Spleen (tissue), 11 donors: ENCODE measurements at regions not wholly inside any gene's neighbourhood (a gene's known extent, or its start where the extent isn't known, plus 50 kb on each side); places are given as distances from the start of the nearest gene placed in this dataset.

Experiments
- DNase-seq: peaks from one replicate; pipeline ENCODE4 v3.0.0-alpha.2; 2020
- H3K27ac ChIP-seq, 8 donors: fragments of 200-600 bp; sonication (generic) in 7 of 8; 1 replicate in 4 of 8; 2 replicates in 4 of 8; pipeline versions ENCODE4 v1.5.0 to v1.8.0; 2016 to 2021; ENCODE audit warnings: inconsistent platforms in 4 of 8, mild to moderate bottlenecking in 4 of 8, moderate library complexity in 1 of 8
- H3K27me3 ChIP-seq, 7 donors: fragments of 200-600 bp; sonication (generic) in 6 of 7; replicated peaks in 1 of 7; 1 replicate in 4 of 7; 2 replicates in 3 of 7; pipeline versions ENCODE4 v1.5.0 to v1.8.0; 2016 to 2021; ENCODE audit warnings: inconsistent platforms in 3 of 7, mild to moderate bottlenecking in 1 of 7
- H3K36me3 ChIP-seq, 6 donors: fragments of 200-600 bp; sonication (generic) in 5 of 6; 1 replicate in 4 of 6; 2 replicates in 2 of 6; pipeline versions ENCODE4 v1.5.0 to v1.8.0; 2016 to 2021; ENCODE audit warnings: inconsistent platforms in 2 of 6
- H3K4me1 ChIP-seq, 6 donors: fragments of 200-600 bp; sonication (generic) in 5 of 6; 1 replicate in 3 of 6; 2 replicates in 3 of 6; pipeline versions ENCODE4 v1.5.0 to v1.8.0; 2016 to 2021; ENCODE audit warnings: inconsistent platforms in 3 of 6
- H3K4me3 ChIP-seq, 8 donors: fragments of 200-600 bp; sonication (generic) in 7 of 8; 1 replicate in 4 of 8; 2 replicates in 4 of 8; pipeline versions ENCODE4 v1.5.0 to v1.8.0; 2016 to 2021; ENCODE audit warnings: inconsistent platforms in 4 of 8, mild to moderate bottlenecking in 4 of 8, moderate library complexity in 2 of 8
- H3K9me3 ChIP-seq, 8 donors: fragments of 200-600 bp; sonication (generic) in 7 of 8; 1 replicate in 4 of 8; 2 replicates in 4 of 8; pipeline versions ENCODE4 v1.5.0 to v1.8.0; 2016 to 2021; ENCODE audit warnings: inconsistent platforms in 4 of 8
- POLR2A ChIP-seq, 3 donors: fragments of 450-650 bp; IDR thresholded peaks; one replicate each; pipeline ENCODE4 v1.5.1; 2017; ENCODE audit warnings: antibody characterized with exemption in 3 of 3, mild to moderate bottlenecking in 1 of 3
- POLR2AphosphoS5 ChIP-seq, 3 donors: sonication (generic); formaldehyde crosslinking; IDR thresholded peaks; one replicate each; pipeline ENCODE4 v1.5.1; 2017; ENCODE audit warnings: antibody characterized with exemption in 3 of 3
- WGBS, 5 donors: extraction: QIAGEN DNeasy Blood & Tissue Kit in 3 of 5; methylation state at CpG; one replicate each; pipeline versions ENCODE4 v1.1.5 to v1.1.7; 2013 to 2018; 5-methylcytosine and 5-hydroxymethylcytosine counted together
- intact Hi-C: fragments of 100-400 bp; cut with DNase I; formaldehyde crosslinking; loops from one replicate; pipeline ENCODE4 v1.15.0; 2023; ENCODE audit warnings: low total_unique reads
- TF ChIP-seq, protein P1 (sequence below), 11 experiments: fragments of 200-600 bp in 7 of 11; fragments of 450-650 bp in 4 of 11; sonication (generic) in 4 of 11; IDR thresholded peaks in 8 of 11; conservative IDR thresholded peaks in 3 of 11; 1 replicate in 7 of 11; 2 replicates in 4 of 11; pipeline versions ENCODE4 v1.4.0 to v1.8.0; 2016 to 2021; ENCODE audit warnings: antibody characterized with exemption in 11 of 11, inconsistent platforms in 4 of 11, mild to moderate bottlenecking in 1 of 11
- donor health status: healthy with polysubstance abuse.
- donor health status: DM: no; HTN: no; CAD: no; lungs with moderate emphysema.
- donor health status: DM: no; HTN: no; CAD: no.
- donor health status: Bipolar disorder and iron deficiency.
- donor health status: healthy.
- donor health status: DM: no; HTN: no; CAD: no.
- donor health status: DM: yes; HTN: yes; CAD: no.

DNA sequence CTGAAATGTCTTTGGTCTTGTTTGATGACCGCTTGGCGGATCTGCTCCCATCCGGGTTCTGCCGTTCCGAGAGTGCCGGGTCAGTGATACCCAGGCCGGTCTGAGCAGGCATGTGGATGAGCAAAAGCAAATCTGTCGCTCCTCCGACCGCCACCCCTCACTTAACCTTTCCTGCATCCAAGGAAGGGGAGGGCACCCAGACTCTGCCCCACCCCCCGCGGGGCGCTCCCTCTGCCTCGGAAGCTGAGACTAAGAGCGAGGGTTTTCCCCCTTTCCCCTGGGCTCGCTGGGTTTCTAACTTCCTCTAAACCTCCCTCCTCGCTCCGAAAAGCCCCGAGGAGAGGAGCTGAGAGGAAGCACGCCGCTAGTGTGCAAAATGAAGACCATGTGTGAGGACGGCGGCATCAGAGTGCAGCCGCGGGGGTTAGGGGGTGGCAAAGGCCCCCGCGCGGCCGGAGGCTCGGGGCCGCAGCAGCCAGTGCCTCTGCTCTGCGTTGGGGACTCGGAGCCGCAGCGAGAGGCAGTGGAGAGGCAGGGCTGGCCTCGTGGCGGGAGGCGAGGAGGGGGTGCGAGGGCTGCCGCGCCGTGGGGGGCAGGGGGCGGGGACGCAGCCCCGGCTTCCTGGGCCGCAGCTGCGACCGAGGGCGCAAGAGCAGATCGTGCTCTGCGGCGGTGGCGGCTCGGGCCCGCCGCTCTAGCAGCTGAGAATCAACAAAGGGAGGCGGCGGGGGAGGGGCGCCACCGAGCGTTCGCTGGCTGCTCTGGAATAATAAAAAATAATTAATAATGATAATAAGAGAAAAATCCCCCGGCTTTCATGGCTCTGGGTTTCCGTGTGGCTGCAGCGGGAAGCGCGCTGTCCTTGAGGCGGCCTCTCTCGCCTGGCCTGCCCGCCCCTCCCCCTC is 55.8 kb upstream of the BCOR start:
- peaks cover 0 to 94% (median 59%) of the 10 kb centered on the region in 6 donors for H3K4me1 ChIP-seq
- peak overlapping the region in 7 of 8 donors; percentile 13 to 78 (median 71) for H3K27ac ChIP-seq
- peaks cover 0 to 97% (median 34%) of the 10 kb centered on the region in 7 donors for H3K27me3 ChIP-seq
- no peaks in the 10 kb centered on the region for H3K9me3 ChIP-seq
- 0 to 12% (median 1%) methylated on average over 22 to 68 of the region's 70 CpGs for WGBS, 5 donors
- peak; percentile 43 to 65 (median 52) for TF ChIP-seq POLR2AphosphoS5 (IDR thresholded peaks at IDR 0.05)
- TF ChIP-seq, protein P1, sequence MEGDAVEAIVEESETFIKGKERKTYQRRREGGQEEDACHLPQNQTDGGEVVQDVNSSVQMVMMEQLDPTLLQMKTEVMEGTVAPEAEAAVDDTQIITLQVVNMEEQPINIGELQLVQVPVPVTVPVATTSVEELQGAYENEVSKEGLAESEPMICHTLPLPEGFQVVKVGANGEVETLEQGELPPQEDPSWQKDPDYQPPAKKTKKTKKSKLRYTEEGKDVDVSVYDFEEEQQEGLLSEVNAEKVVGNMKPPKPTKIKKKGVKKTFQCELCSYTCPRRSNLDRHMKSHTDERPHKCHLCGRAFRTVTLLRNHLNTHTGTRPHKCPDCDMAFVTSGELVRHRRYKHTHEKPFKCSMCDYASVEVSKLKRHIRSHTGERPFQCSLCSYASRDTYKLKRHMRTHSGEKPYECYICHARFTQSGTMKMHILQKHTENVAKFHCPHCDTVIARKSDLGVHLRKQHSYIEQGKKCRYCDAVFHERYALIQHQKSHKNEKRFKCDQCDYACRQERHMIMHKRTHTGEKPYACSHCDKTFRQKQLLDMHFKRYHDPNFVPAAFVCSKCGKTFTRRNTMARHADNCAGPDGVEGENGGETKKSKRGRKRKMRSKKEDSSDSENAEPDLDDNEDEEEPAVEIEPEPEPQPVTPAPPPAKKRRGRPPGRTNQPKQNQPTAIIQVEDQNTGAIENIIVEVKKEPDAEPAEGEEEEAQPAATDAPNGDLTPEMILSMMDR (IDR thresholded peaks at IDR 0.05 in 8 of 11, conservative IDR thresholded peaks at IDR 0.05 in 3 of 11) = peak in 1 of 11 experiments; percentile 14
- TF ChIP-seq POLR2A (IDR thresholded peaks at IDR 0.05) = no peak
- no peaks in the 10 kb centered on the region for H3K36me3 ChIP-seq
- DNase-seq = peak; percentile 88
- peak overlapping the region; percentile 0 to 71 (median 42) for H3K4me3 ChIP-seq
- intact Hi-C loops = loop anchor here (10.0 kb wide), 2 partner anchors 49 to 139 kb away; no protein-coding TSS in a partner anchor

DNA sequence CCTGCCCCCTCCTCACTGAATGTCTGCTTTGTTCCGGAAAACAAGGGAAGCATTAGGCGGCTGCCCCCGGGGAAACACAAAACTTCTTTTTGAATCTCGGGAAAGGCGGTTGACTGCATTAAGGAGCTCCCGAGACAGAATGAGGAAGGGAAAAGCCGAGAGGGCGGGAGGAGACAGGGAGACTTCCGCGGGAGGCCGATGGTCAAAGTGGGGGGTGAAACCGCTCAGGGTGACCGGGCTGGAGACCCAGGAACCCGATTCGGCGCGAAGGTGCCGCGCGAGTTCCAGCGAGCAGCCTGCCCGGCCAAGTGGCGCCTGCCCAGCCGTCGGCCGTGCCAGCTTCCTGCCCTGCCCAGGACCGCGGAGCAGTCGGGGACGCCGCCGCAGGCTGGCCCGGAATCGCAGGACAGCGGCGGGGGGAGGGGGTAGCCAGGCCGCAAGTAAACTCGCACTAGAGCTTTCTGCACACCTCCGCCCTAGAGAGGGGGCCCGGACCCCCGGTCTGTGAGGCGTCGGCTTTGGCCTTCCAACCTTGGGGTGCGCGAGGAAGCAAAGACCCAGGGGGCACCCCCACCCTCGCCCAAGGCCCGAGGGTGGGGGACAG is 55.1 kb upstream of the BCOR start:
- Histone ChIP-seq H3K4me1 (peaks cover 0 to 96% (median 62%) of the 10 kb centered on the region in 6 donors), H3K27ac (peak overlapping the region in 6 of 8 donors; percentile 13 to 78 (median 73)), H3K4me3 (peak overlapping the region; percentile 0 to 71 (median 42)), H3K9me3 (no peaks in the 10 kb centered on the region), H3K36me3 (no peaks in the 10 kb centered on the region), H3K27me3 (peaks cover 0 to 97% (median 40%) of the 10 kb centered on the region in 7 donors)
- intact Hi-C loops = loop anchor here (10.0 kb wide), 2 partner anchors 48 to 138 kb away; no protein-coding TSS in a partner anchor
- TF ChIP-seq, protein P1 (IDR thresholded peaks at IDR 0.05 in 8 of 11, conservative IDR thresholded peaks at IDR 0.05 in 3 of 11) = no peak
- TF ChIP-seq POLR2AphosphoS5 (IDR thresholded peaks at IDR 0.05) = peak in 2 of 3 donors; percentile 32 to 65
- WGBS, 5 donors = 0 to 6% (median 2%) methylated on average over 10 to 47 of the region's 47 CpGs
- peak; percentile 86 for DNase-seq

DNA sequence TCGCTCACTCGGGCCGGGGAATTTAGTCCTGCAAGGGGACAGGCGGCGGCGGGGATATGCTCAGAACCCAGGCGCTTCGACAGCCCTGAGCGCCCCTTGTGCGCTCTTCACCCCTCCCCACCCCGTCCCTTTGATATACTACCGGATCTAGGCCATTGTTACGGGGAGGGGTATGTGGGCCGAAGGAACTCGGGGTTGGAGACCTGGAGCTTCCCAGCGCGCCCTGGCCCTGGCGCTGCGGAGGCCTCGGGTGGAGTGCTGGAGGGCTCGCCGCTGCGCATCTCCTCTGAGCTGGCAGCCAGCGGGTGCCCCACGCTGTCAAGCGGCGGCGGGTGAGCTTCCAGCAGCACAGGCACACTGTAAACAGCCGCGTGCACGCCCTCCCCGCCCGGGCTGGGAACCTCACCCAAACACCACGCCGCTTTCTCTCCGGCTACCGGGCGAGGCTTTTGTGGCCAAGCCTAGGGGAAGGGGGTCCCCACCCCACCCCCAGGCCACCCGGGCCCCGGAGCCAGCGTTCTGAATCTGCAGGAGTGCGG is 54.5 kb upstream of the BCOR start:
- no peaks in the 10 kb centered on the region for H3K9me3 ChIP-seq
- H3K4me1 ChIP-seq = peaks cover 0 to 96% (median 59%) of the 10 kb centered on the region in 6 donors
- TF ChIP-seq POLR2A (IDR thresholded peaks at IDR 0.05) (no peak), POLR2AphosphoS5 (IDR thresholded peaks at IDR 0.05) (no peak)
- TF ChIP-seq, protein P1 (IDR thresholded peaks at IDR 0.05 in 8 of 11, conservative IDR thresholded peaks at IDR 0.05 in 3 of 11) = no peak
- 18 to 34% (median 30%) methylated on average over 25 to 42 of the region's 42 CpGs for WGBS, 5 donors
- peak overlapping the region in 4 of 8 donors; percentile 71 to 78 (median 76) for H3K27ac ChIP-seq
- H3K27me3 ChIP-seq = peaks cover 0 to 97% (median 45%) of the 10 kb centered on the region in 7 donors
- H3K36me3 ChIP-seq = no peaks in the 10 kb centered on the region
- peak; percentile 88 for DNase-seq
- intact Hi-C loops = loop anchor here (10.0 kb wide), 2 partner anchors 47 to 137 kb away; no protein-coding TSS in a partner anchor
- peak overlapping the region in 7 of 8 donors; percentile 36 to 71 (median 42) for H3K4me3 ChIP-seq
